Keratinocyte (primary cell): ENCODE measurements at regions not wholly inside any gene's neighbourhood (a gene's known extent, or its start where the extent isn't known, plus 50 kb on each side); places are given as distances from the start of the nearest gene placed in this dataset.

Source experiments
- DNase-seq: peaks from one replicate; pipeline ENCODE4 v3.0.0-alpha.2; 2011; ENCODE audit warnings: low read depth, missing footprints, low spot score
- FAIRE-seq: peaks from 2 replicates; lab custom pipeline; 2011; peaks lifted over from hg19 to GRCh38; lab: Jason Lieb, UNC
- H2AFZ ChIP-seq: 2 replicates; pipeline ENCODE4 v1.6.0; 2012; ENCODE audit warnings: low read length, control low read depth, inconsistent platforms; ENCODE audit not compliant: control insufficient read depth
- H3K27ac ChIP-seq: 2 replicates; pipeline ENCODE4 v1.5.1; 2011; ENCODE audit warnings: low read length; ENCODE audit not compliant: control insufficient read depth, insufficient read depth
- H3K27me3 ChIP-seq: 3 replicates; pipeline ENCODE4 v1.6.0; 2011; ENCODE audit warnings: low read length; ENCODE audit not compliant: control insufficient read depth, insufficient read depth; ENCODE audit errors: extremely low read depth
- H3K36me3 ChIP-seq, 2 experiments: 2 replicates in 1 of 2; 3 replicates in 1 of 2; pipeline ENCODE4 v1.5.1; 2011; ENCODE audit warnings: low read length in 2 of 2, mild to moderate bottlenecking in 1 of 2; ENCODE audit not compliant: control insufficient read depth in 2 of 2, insufficient read depth in 2 of 2; ENCODE audit errors: extremely low read depth in 1 of 2
- H3K4me1 ChIP-seq: 3 replicates; pipeline ENCODE4 v1.5.1; 2011; ENCODE audit warnings: low read length; ENCODE audit not compliant: control insufficient read depth, insufficient read depth; ENCODE audit errors: extremely low read depth
- H3K4me2 ChIP-seq: 3 replicates; pipeline ENCODE4 v1.6.0; 2011; ENCODE audit warnings: low read depth, low read length; ENCODE audit not compliant: control insufficient read depth, insufficient read depth; ENCODE audit errors: extremely low read depth
- H3K4me3 ChIP-seq, 3 experiments: fragments of 200-600 bp in 1 of 3; sonication (generic) in 1 of 3; 2 replicates in 2 of 3; 3 replicates in 1 of 3; pipeline ENCODE4 v1.5.1; 2011 to 2016; ENCODE audit warnings: low read length in 3 of 3, mild to moderate bottlenecking in 3 of 3, control low read depth in 2 of 3, inconsistent platforms in 1 of 3, low read depth in 1 of 3, mixed read lengths in 1 of 3, mixed run types in 1 of 3, moderate library complexity in 1 of 3; ENCODE audit not compliant: control insufficient read depth in 2 of 3, insufficient read depth in 2 of 3; ENCODE audit errors: extremely low read depth in 1 of 3
- H3K79me2 ChIP-seq: 2 replicates; pipeline ENCODE4 v1.6.0; 2012; ENCODE audit warnings: low read length; ENCODE audit not compliant: control insufficient read depth, insufficient read depth
- H3K9ac ChIP-seq: 3 replicates; pipeline ENCODE4 v1.6.0; 2011; ENCODE audit warnings: low read length; ENCODE audit not compliant: control insufficient read depth, insufficient read depth; ENCODE audit errors: extremely low read depth
- H3K9me1 ChIP-seq: 3 replicates; pipeline ENCODE4 v1.6.0; 2011; ENCODE audit warnings: low read length; ENCODE audit not compliant: control insufficient read depth, insufficient read depth; ENCODE audit errors: extremely low read depth
- H3K9me3 ChIP-seq: 2 replicates; pipeline ENCODE4 v1.5.1; 2012; ENCODE audit warnings: low read depth, low read length; ENCODE audit not compliant: control insufficient read depth
- H4K20me1 ChIP-seq: 3 replicates; pipeline ENCODE4 v1.6.0; 2011; ENCODE audit warnings: low read length; ENCODE audit not compliant: control insufficient read depth, insufficient read depth; ENCODE audit errors: extremely low read depth
- EZH2 ChIP-seq: IDR thresholded peaks from one replicate; pipeline ENCODE4 v1.6.1; 2012; ENCODE audit warnings: inconsistent platforms, mild to moderate bottlenecking, low read length, moderate library complexity
- dilution Hi-C: fragments of 300-500 bp; cut with MboI; formaldehyde crosslinking; loops from one replicate; pipeline ENCODE4 v1.7.0; 2020; ENCODE audit warnings: low sequenced_read_pairs; ENCODE audit not compliant: extremely low pct_ligation_motif_present
- TF ChIP-seq, protein P1 (sequence below), 3 experiments: IDR thresholded peaks in 1 of 3; conservative IDR thresholded peaks in 1 of 3; optimal IDR thresholded peaks in 1 of 3; 2 replicates in 2 of 3; 3 replicates in 1 of 3; pipeline versions ENCODE3 to v1.5.1; 2011; ENCODE audit warnings: low read length in 3 of 3, mild to moderate bottlenecking in 3 of 3, moderate library complexity in 2 of 3, control low read depth in 1 of 3, inconsistent platforms in 1 of 3; ENCODE audit not compliant: insufficient read depth in 2 of 3; ENCODE audit errors: extremely low read depth in 1 of 3

DNA sequence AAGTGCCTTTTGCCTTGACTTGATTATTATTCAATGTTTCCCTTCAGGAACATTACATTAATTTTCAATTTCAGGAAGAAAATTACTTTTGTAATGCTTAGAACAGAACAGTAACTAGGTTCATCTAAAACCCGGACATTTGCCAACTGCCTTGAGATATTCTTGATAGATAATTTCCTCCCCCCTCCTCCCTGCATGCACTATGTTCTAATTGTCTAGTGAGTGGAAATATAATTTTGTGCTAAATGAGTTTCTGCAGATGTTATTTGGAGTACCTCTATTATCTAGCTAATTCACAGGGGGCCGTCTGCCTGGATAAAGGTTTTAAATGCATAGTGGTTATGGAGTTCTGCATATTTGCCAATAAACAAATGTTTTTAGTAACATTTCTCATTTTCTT is 200.3 kb upstream of the SLC39A10 start:
- H3K4me2 ChIP-seq: no peak overlapping the region
- H3K36me3 ChIP-seq: no peaks in the 10 kb centered on the region
- TF ChIP-seq, protein P1, sequence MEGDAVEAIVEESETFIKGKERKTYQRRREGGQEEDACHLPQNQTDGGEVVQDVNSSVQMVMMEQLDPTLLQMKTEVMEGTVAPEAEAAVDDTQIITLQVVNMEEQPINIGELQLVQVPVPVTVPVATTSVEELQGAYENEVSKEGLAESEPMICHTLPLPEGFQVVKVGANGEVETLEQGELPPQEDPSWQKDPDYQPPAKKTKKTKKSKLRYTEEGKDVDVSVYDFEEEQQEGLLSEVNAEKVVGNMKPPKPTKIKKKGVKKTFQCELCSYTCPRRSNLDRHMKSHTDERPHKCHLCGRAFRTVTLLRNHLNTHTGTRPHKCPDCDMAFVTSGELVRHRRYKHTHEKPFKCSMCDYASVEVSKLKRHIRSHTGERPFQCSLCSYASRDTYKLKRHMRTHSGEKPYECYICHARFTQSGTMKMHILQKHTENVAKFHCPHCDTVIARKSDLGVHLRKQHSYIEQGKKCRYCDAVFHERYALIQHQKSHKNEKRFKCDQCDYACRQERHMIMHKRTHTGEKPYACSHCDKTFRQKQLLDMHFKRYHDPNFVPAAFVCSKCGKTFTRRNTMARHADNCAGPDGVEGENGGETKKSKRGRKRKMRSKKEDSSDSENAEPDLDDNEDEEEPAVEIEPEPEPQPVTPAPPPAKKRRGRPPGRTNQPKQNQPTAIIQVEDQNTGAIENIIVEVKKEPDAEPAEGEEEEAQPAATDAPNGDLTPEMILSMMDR (optimal IDR thresholded peaks at IDR 0.05 in 1 of 3, IDR thresholded peaks at IDR 0.05 in 1 of 3, conservative IDR thresholded peaks at IDR 0.05 in 1 of 3; ENCODE audit: extremely low read depth in 1 of 3, insufficient read depth in 2 of 3, low read length in 3 of 3): no peak
- TF ChIP-seq EZH2: no peak
- dilution Hi-C loops: no loop called here
- no peak overlapping the region for H2AFZ ChIP-seq
- H3K27ac ChIP-seq: no peak overlapping the region
- no peak for DNase-seq
- H3K4me1 ChIP-seq: no peaks in the 10 kb centered on the region
- H3K9me3 ChIP-seq: no peaks in the 10 kb centered on the region
- no peak for FAIRE-seq
- H4K20me1 ChIP-seq: no peaks in the 10 kb centered on the region
- no peak overlapping the region for H3K9ac ChIP-seq
- H3K4me3 ChIP-seq: no peak overlapping the region
- H3K9me1 ChIP-seq: no peaks in the 10 kb centered on the region
- H3K79me2 ChIP-seq: no peaks in the 10 kb centered on the region
- no peaks in the 10 kb centered on the region for H3K27me3 ChIP-seq

DNA sequence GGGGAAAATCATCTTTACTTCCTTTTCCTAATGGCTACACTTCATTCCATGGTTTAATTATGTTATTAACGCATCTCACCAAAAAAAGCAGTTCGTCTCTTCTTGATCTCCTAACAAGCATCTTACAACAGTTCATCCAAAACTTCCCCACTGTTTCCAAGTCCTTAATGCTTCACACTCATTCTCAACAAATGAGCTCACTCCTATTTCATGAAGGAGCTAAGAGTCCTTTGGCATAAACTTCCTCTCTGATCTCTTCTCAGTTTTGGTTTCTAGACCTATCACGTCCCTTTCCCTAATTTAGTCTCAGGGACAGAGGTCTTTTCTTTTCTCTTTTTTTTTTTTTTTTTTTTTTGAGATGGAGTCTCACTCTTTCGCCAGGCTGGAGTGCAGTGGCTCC is 205.9 kb upstream of the SLC39A10 start:
- H2AFZ ChIP-seq: no peak overlapping the region
- H3K79me2 ChIP-seq: no peaks in the 10 kb centered on the region
- no peak overlapping the region for H3K9ac ChIP-seq
- no peaks in the 10 kb centered on the region for H4K20me1 ChIP-seq
- DNase-seq (no peak), FAIRE-seq (no peak)
- no peaks in the 10 kb centered on the region for H3K27me3 ChIP-seq
- no peaks in the 10 kb centered on the region for H3K36me3 ChIP-seq
- no peak overlapping the region for H3K4me2 ChIP-seq
- no peaks in the 10 kb centered on the region for H3K9me3 ChIP-seq
- no peak overlapping the region for H3K4me3 ChIP-seq
- no peaks in the 10 kb centered on the region for H3K9me1 ChIP-seq
- TF ChIP-seq EZH2: no peak
- TF ChIP-seq, protein P1 (optimal IDR thresholded peaks at IDR 0.05 in 1 of 3, IDR thresholded peaks at IDR 0.05 in 1 of 3, conservative IDR thresholded peaks at IDR 0.05 in 1 of 3; ENCODE audit: extremely low read depth in 1 of 3, insufficient read depth in 2 of 3, low read length in 3 of 3): no peak
- H3K27ac ChIP-seq: no peak overlapping the region
- H3K4me1 ChIP-seq: no peaks in the 10 kb centered on the region
- dilution Hi-C loops: no loop called here
